ENCODE measurements at regions not wholly inside any gene's neighbourhood (a gene's known extent, or its start where the extent isn't known, plus 50 kb on each side); places are given as distances from the start of the nearest gene placed in this dataset.

DNA sequence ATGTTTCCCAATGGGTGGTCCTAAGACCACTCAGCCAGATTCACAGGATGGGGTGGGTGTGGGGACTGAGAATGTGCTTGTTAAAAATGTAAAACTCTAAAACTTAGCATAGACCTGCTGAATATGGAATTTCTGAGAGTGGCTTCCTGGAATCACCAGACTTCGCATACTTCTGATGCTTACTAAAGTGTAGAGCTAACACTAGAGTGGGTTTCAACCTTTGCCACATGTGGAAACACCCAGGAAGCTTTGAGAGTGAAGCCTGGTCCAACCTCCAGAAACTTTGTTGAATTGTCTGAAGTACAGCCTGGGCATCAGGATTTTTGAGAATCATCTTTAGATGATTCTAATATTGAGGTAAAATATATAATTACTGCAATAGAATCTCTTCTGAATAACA lies 167.8 kb upstream of the EDNRA start:
- TF ChIP-seq, protein P1, sequence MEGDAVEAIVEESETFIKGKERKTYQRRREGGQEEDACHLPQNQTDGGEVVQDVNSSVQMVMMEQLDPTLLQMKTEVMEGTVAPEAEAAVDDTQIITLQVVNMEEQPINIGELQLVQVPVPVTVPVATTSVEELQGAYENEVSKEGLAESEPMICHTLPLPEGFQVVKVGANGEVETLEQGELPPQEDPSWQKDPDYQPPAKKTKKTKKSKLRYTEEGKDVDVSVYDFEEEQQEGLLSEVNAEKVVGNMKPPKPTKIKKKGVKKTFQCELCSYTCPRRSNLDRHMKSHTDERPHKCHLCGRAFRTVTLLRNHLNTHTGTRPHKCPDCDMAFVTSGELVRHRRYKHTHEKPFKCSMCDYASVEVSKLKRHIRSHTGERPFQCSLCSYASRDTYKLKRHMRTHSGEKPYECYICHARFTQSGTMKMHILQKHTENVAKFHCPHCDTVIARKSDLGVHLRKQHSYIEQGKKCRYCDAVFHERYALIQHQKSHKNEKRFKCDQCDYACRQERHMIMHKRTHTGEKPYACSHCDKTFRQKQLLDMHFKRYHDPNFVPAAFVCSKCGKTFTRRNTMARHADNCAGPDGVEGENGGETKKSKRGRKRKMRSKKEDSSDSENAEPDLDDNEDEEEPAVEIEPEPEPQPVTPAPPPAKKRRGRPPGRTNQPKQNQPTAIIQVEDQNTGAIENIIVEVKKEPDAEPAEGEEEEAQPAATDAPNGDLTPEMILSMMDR (conservative IDR thresholded peaks at IDR 0.05), result no peak
- TF ChIP-seq ZFX (IDR thresholded peaks at IDR 0.05), result no peak
